T1000 (cell line): ENCODE measurements at regions not wholly inside any gene's neighbourhood (a gene's known extent, or its start where the extent isn't known, plus 50 kb on each side); places are given as distances from the start of the nearest gene placed in this dataset.
"Not testable (repeated sequence)": the region's sequence is repeated elsewhere in the genome, so short reads cannot be mapped to it uniquely, and the experiment has no call there.

Source experiments
- DNase-seq: peaks from one replicate; lab custom pipeline; 2025; ENCODE audit warnings: mixed read lengths; lab: John Stamatoyannopoulos, UW

GRCh38 chr7:51369228-51369627 lies 52.6 kb upstream of the COBL start:
- not testable (repeated sequence) for DNase-seq

GRCh38 chr7:51368334-51368733 lies 51.7 kb upstream of the COBL start:
- no peak for DNase-seq

- no peak for DNase-seq
These were observed 51.0 kb upstream of the COBL start for GRCh38 chr7:51367614-51367968.

- no peak for DNase-seq
These were observed 50.5 kb upstream of the COBL start for GRCh38 chr7:51366930-51367613.
